Hepatocyte (in vitro differentiated cells): ENCODE measurements at regions not wholly inside any gene's neighbourhood (a gene's known extent, or its start where the extent isn't known, plus 50 kb on each side); places are given as distances from the start of the nearest gene placed in this dataset.

ENCODE experiments used
- DNase-seq: peaks from one replicate; pipeline ENCODE4 v3.0.0-alpha.2; 2016; ENCODE audit warnings: low spot score
- H2AFZ ChIP-seq: fragments of 200-600 bp; sonication (generic); 2 replicates; pipeline ENCODE4 v1.6.0; 2016; ENCODE audit warnings: antibody characterized with exemption, mild to moderate bottlenecking
- H3K27ac ChIP-seq: fragments of 200-600 bp; sonication (generic); 2 replicates; pipeline ENCODE4 v1.5.1; 2016; ENCODE audit warnings: mild to moderate bottlenecking
- H3K27me3 ChIP-seq: fragments of 200-600 bp; sonication (generic); 2 replicates; pipeline ENCODE4 v1.6.1; 2016
- H3K36me3 ChIP-seq: fragments of 200-600 bp; sonication (generic); replicated peaks from 2 replicates; pipeline ENCODE4 v1.5.1; 2016; ENCODE audit warnings: low read depth; ENCODE audit not compliant: insufficient read depth
- H3K4me1 ChIP-seq: fragments of 200-600 bp; sonication (generic); 2 replicates; pipeline ENCODE4 v1.5.1; 2016; ENCODE audit warnings: mild to moderate bottlenecking, moderate library complexity; ENCODE audit not compliant: insufficient read depth
- H3K4me2 ChIP-seq: fragments of 200-600 bp; sonication (generic); 2 replicates; pipeline ENCODE4 v1.6.0; 2016
- H3K4me3 ChIP-seq: fragments of 200-600 bp; sonication (generic); 2 replicates; pipeline ENCODE4 v1.5.1; 2016; ENCODE audit warnings: mild to moderate bottlenecking
- H3K79me2 ChIP-seq: fragments of 200-600 bp; sonication (generic); 2 replicates; pipeline ENCODE4 v1.6.0; 2017; ENCODE audit warnings: mild to moderate bottlenecking
- H3K9me2 ChIP-seq: fragments of 200-600 bp; sonication (generic); replicated peaks from 2 replicates; pipeline ENCODE4 v1.6.0; 2017; ENCODE audit warnings: mild to moderate bottlenecking; ENCODE audit not compliant: insufficient read depth
- H3K9me3 ChIP-seq: fragments of 200-600 bp; sonication (generic); 2 replicates; pipeline ENCODE4 v1.5.1; 2016; ENCODE audit warnings: low read depth, mild to moderate bottlenecking
- H4K20me1 ChIP-seq: fragments of 200-600 bp; sonication (generic); 2 replicates; pipeline ENCODE4 v1.6.0; 2016; ENCODE audit warnings: mild to moderate bottlenecking; ENCODE audit not compliant: insufficient read depth, poor library complexity, severe bottlenecking
- EZH2 ChIP-seq: fragments of 200-600 bp; sonication (generic); IDR thresholded peaks from 2 replicates; pipeline ENCODE4 v1.6.1; 2016; ENCODE audit warnings: antibody characterized with exemption, mild to moderate bottlenecking, borderline replicate concordance
- EZH2phosphoT487 ChIP-seq: fragments of 200-600 bp; sonication (generic); IDR thresholded peaks from one replicate; pipeline ENCODE4 v1.6.1; 2018; ENCODE audit warnings: antibody characterized with exemption, mild to moderate bottlenecking, low read depth, moderate library complexity; ENCODE audit not compliant: unreplicated experiment, severe bottlenecking
- WGBS: methylation state at CpG from one replicate; pipeline ENCODE4 v1.1.6; 2016; ENCODE audit warnings: low lambda C conversion rate; ENCODE audit errors: missing lambda C conversion rate; 5-methylcytosine and 5-hydroxymethylcytosine counted together
- TF ChIP-seq, protein P1 (sequence below): fragments of 200-600 bp; sonication (generic); IDR thresholded peaks from 2 replicates; pipeline ENCODE4 v1.5.1; 2016; ENCODE audit warnings: antibody characterized with exemption, mild to moderate bottlenecking; ENCODE audit not compliant: poor library complexity

DNA sequence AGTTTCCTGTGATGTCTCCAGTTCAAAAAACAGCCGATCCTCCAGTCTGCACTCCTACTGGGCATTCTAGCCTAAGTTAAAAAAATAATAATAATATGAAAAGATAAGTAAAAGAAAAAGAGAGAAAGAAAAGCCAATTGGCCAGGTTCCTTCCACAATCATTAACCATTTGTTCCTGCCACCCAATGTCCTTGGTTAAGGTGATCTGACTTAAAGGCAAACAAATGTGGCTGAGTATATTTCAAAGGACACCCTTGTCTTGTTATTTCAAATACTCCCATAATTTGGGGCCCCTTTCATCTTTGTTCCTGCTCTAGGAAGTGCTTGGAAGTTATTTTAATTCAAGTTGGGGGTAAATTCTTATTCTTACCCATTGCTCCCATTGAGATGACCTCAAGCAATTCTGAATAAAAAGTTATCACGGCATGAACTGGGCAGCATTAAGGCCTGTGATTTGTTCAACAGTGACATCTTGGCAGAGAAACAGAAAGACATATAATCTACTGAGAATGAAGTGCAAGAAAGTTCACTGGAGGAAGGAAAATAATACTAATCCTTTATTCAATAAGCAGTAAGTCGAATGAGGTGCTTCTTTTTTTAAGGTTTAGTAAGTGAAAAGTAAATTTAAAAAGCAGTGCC is 1054.5 kb upstream of the FANCL start:
- 64% methylated on average over 3 of the region's 3 CpGs for WGBS
- Histone ChIP-seq H3K9me2 (no peaks in the 10 kb centered on the region), H3K36me3 (no peaks in the 10 kb centered on the region), H3K79me2 (no peaks in the 10 kb centered on the region), H2AFZ (no peak overlapping the region), H3K27me3 (no peaks in the 10 kb centered on the region), H3K9me3 (no peaks in the 10 kb centered on the region), H3K4me1 (peaks cover 6% of the 10 kb centered on the region), H4K20me1 (no peaks in the 10 kb centered on the region), H3K4me2 (peak overlapping the region; percentile 2), H3K27ac (peak overlapping the region; percentile 29), H3K4me3 (no peak overlapping the region)
- DNase-seq = no peak
- TF ChIP-seq EZH2phosphoT487 (no peak), EZH2 (no peak)
- TF ChIP-seq, protein P1, sequence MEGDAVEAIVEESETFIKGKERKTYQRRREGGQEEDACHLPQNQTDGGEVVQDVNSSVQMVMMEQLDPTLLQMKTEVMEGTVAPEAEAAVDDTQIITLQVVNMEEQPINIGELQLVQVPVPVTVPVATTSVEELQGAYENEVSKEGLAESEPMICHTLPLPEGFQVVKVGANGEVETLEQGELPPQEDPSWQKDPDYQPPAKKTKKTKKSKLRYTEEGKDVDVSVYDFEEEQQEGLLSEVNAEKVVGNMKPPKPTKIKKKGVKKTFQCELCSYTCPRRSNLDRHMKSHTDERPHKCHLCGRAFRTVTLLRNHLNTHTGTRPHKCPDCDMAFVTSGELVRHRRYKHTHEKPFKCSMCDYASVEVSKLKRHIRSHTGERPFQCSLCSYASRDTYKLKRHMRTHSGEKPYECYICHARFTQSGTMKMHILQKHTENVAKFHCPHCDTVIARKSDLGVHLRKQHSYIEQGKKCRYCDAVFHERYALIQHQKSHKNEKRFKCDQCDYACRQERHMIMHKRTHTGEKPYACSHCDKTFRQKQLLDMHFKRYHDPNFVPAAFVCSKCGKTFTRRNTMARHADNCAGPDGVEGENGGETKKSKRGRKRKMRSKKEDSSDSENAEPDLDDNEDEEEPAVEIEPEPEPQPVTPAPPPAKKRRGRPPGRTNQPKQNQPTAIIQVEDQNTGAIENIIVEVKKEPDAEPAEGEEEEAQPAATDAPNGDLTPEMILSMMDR = no peak

DNA sequence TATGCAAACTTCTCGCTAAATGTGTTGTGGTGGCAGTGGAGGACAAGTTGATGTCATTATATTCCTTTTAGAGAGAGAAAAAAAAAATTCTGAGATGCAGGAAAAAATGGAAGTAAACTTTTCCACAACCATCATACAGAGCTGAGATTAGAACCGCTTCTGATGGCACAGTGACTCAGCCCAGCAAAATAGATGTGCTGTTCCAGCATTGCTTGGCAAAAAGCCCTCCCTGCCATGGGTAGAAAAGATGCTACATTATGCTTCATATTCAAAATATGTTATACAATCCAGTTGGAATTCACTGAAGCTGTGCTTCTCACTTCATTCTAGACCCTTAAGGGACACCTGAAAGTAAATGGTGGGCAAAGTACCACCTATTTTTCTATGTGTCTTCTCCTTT is 1047.6 kb upstream of the FANCL start:
- H2AFZ ChIP-seq = no peak overlapping the region
- no peaks in the 10 kb centered on the region for H3K4me1 ChIP-seq
- no peak for DNase-seq
- 98% methylated on average over 2 of the region's 2 CpGs for WGBS
- no peak overlapping the region for H3K4me3 ChIP-seq
- TF ChIP-seq EZH2phosphoT487 = no peak
- TF ChIP-seq, protein P1 = no peak
- TF ChIP-seq EZH2 = no peak
- no peaks in the 10 kb centered on the region for H3K9me3 ChIP-seq
- no peaks in the 10 kb centered on the region for H3K9me2 ChIP-seq
- no peak overlapping the region for H3K4me2 ChIP-seq
- no peaks in the 10 kb centered on the region for H4K20me1 ChIP-seq
- H3K27ac ChIP-seq = no peak overlapping the region
- no peaks in the 10 kb centered on the region for H3K36me3 ChIP-seq
- H3K27me3 ChIP-seq = no peaks in the 10 kb centered on the region
- no peaks in the 10 kb centered on the region for H3K79me2 ChIP-seq

DNA sequence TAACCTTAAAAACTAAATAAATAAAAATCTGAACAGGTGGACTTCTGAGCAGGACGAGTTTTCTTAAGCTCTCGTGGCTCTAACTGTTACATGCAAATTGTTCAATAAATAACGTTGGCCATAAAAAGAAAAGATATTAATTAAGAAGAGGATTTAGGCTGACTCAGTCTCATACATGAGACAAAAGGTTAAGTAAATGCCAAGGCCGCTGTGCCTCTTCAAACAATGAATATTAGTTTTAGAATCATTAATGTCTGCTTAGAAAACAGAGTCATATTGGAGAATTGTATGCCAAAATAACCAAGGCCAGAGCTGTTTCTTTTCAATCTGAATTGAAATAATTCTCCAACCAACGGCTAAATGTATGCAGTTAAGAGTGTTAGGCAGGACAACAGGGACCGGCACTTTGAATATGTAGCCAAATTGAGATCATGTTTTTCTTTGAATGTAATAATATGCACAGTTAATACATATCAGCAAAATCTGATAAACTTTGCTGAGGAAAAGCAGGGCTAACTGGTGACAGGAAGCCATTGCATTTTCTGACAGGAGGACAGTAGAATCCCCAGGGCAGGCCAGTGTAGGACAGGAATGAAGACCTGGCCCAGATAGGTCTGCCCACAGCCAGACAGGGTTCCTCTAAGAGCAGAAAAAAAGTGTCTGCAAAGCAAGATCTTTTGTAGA is 1041.4 kb upstream of the FANCL start:
- Histone ChIP-seq H3K27me3 (no peaks in the 10 kb centered on the region), H2AFZ (peak overlapping the region; percentile 47), H3K36me3 (no peaks in the 10 kb centered on the region), H3K9me2 (no peaks in the 10 kb centered on the region), H3K4me3 (no peak overlapping the region), H3K4me2 (no peak overlapping the region), H3K4me1 (no peaks in the 10 kb centered on the region), H3K9me3 (no peaks in the 10 kb centered on the region), H3K27ac (no peak overlapping the region), H4K20me1 (no peaks in the 10 kb centered on the region), H3K79me2 (no peaks in the 10 kb centered on the region)
- TF ChIP-seq, protein P1 = no peak
- TF ChIP-seq EZH2 (no peak), EZH2phosphoT487 (no peak)
- whole genome bisulfite sequencing = 74% methylated on average over 6 of the region's 6 CpGs
- DNase-seq = no peak
